Testis (tissue), 2 donors: ENCODE measurements at regions not wholly inside any gene's neighbourhood (a gene's known extent, or its start where the extent isn't known, plus 50 kb on each side); places are given as distances from the start of the nearest gene placed in this dataset.

Experiments
- DNase-seq: peaks from one replicate; pipeline ENCODE4 v3.0.0-alpha.2; 2019
- H3K27ac ChIP-seq, 2 donors: fragments of 200-600 bp; sonication (generic); one replicate each; pipeline ENCODE4 v1.5.1; 2019
- H3K27me3 ChIP-seq: fragments of 200-600 bp; sonication (generic); one replicate; pipeline ENCODE4 v1.5.1; 2019
- H3K36me3 ChIP-seq: fragments of 200-600 bp; sonication (generic); one replicate; pipeline ENCODE4 v1.5.1; 2017; ENCODE audit warnings: low read depth; ENCODE audit errors: missing control alignments
- H3K4me1 ChIP-seq: fragments of 200-600 bp; sonication (generic); one replicate; pipeline ENCODE4 v1.5.1; 2019
- H3K4me3 ChIP-seq, 2 donors: fragments of 200-600 bp; sonication (generic); one replicate each; pipeline ENCODE4 v1.5.1; 2017 to 2019
- H3K9me3 ChIP-seq: fragments of 200-600 bp; sonication (generic); one replicate; pipeline ENCODE4 v1.5.1; 2017
- POLR2A ChIP-seq: fragments of 450-650 bp; IDR thresholded peaks from one replicate; pipeline ENCODE4 v1.6.1; 2017; ENCODE audit warnings: antibody characterized with exemption, mild to moderate bottlenecking, moderate library complexity
- WGBS, 2 donors: methylation state at CpG; one replicate each; pipeline ENCODE4 v1.1.5; 2018; 5-methylcytosine and 5-hydroxymethylcytosine counted together
- intact Hi-C: fragments of 100-400 bp; cut with DNase I; formaldehyde crosslinking; loops from one replicate; pipeline ENCODE4 v1.15.1; 2023; ENCODE audit warnings: low total_unique reads
- TF ChIP-seq, protein P1 (sequence below), 3 experiments: fragments of 450-650 bp in 2 of 3; fragments of 200-600 bp in 1 of 3; sonication (generic) in 1 of 3; IDR thresholded peaks; one replicate each; pipeline ENCODE4 v1.5.1; 2016 to 2019; ENCODE audit warnings: antibody characterized with exemption in 3 of 3, mild to moderate bottlenecking in 2 of 3, moderate library complexity in 1 of 3

DNA sequence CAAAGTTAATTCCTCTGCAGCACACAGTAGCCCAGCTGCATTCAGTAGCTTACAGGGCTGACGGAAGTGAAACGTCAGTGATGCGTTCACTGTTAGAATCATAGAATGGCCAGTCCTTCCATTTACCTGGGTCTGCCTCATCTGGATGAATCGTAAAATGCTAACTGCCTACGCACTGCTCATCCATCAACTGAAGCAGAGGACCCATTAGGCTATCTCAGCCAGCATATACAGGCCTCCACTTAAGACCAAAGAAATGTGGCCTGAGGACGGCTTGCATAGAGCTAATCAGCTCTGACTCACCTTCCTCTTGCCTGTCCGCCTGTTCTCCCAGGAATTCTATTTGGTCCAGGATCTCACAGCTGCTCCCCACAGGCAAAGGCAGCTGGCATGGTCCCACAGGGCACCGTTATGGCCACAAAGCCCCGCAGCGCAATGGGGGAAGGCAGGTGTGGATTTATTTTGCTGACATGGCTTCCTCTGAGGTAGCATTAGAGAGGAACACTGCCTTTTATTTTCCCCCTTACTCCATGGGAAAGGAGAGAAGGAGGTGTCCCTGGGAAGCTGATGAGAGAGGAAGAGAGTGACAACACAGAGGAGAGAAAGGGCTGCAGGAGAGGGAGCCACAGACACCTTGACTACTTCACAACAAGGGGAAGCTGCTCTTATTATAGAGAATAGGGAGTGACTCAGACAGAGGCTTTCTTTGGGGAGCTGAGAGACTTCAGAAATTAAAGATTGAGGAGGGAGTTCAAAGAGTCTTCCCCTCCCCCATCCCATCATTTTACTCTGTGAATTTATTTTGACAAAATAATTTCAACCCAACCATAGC is 177.6 kb downstream of the HHIPL2 start:
- Histone ChIP-seq H3K9me3 (no peaks in the 10 kb centered on the region), H3K4me1 (peaks cover 4% of the 10 kb centered on the region), H3K27ac (no peak overlapping the region), H3K4me3 (no peak overlapping the region), H3K36me3 (no peaks in the 10 kb centered on the region), H3K27me3 (no peaks in the 10 kb centered on the region)
- WGBS, 2 donors: 92% methylated on average over 10 of the region's 10 CpGs
- TF ChIP-seq, protein P1, sequence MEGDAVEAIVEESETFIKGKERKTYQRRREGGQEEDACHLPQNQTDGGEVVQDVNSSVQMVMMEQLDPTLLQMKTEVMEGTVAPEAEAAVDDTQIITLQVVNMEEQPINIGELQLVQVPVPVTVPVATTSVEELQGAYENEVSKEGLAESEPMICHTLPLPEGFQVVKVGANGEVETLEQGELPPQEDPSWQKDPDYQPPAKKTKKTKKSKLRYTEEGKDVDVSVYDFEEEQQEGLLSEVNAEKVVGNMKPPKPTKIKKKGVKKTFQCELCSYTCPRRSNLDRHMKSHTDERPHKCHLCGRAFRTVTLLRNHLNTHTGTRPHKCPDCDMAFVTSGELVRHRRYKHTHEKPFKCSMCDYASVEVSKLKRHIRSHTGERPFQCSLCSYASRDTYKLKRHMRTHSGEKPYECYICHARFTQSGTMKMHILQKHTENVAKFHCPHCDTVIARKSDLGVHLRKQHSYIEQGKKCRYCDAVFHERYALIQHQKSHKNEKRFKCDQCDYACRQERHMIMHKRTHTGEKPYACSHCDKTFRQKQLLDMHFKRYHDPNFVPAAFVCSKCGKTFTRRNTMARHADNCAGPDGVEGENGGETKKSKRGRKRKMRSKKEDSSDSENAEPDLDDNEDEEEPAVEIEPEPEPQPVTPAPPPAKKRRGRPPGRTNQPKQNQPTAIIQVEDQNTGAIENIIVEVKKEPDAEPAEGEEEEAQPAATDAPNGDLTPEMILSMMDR (IDR thresholded peaks at IDR 0.05): no peak
- intact Hi-C loops: no loop called here
- no peak for DNase-seq

DNA sequence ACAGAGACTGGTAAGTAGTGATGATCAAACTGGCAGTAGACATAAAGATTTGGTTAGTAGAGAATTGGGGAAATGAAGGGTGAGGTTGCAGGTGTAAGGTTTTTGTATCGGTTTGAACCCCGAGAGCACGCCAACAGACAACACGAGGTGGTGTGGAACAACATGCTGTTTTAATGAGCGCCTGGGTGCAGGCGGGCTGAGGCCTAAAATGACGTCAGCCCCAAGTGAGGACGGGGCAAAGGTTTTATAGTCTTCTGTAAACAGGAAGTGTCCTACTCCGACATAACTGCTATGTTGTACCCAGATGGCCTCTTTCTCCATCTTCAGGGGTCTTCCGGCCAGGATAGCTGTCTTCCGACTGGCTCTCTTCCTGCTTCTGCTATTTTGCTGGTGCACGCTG is 178.8 kb downstream of the HHIPL2 start:
- Histone ChIP-seq H3K4me3 (no peak overlapping the region), H3K27me3 (no peaks in the 10 kb centered on the region), H3K27ac (no peak overlapping the region), H3K9me3 (no peaks in the 10 kb centered on the region), H3K36me3 (no peaks in the 10 kb centered on the region), H3K4me1 (peaks cover 4% of the 10 kb centered on the region)
- no peak for DNase-seq
- WGBS, 2 donors: 87 to 95% methylated on average over 12 of the region's 12 CpGs
- intact Hi-C loops: no loop called here
- TF ChIP-seq POLR2A: no peak
- TF ChIP-seq, protein P1 (IDR thresholded peaks at IDR 0.05): no peak

DNA sequence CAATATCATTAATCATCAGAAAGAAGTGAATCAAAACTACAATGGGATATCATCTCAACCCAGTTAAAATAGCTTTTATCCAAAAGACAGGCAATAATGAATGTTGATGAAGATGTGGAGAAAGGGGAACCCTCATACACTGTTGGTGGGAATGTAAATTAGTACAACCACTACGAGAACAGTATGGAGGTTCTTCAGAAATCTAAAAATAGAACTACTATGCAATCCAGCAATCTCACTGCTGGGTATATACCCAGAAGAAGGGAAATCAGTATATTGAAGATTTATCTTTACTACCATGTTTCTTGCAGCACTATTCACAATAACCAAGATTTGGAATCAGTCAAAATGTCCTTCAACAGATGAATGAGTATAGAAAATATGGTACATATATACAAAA is 189.8 kb downstream of the HHIPL2 start:
- no peak overlapping the region for H3K4me3 ChIP-seq
- H3K4me1 ChIP-seq: no peaks in the 10 kb centered on the region
- intact Hi-C loops: no loop called here
- WGBS, 2 donors: 0% methylated on average over 1 of the region's 1 CpG
- no peaks in the 10 kb centered on the region for H3K27me3 ChIP-seq
- no peaks in the 10 kb centered on the region for H3K9me3 ChIP-seq
- DNase-seq: no peak
- H3K36me3 ChIP-seq: no peaks in the 10 kb centered on the region
- H3K27ac ChIP-seq: no peak overlapping the region
- TF ChIP-seq, protein P1 (IDR thresholded peaks at IDR 0.05): no peak
- TF ChIP-seq POLR2A: no peak

DNA sequence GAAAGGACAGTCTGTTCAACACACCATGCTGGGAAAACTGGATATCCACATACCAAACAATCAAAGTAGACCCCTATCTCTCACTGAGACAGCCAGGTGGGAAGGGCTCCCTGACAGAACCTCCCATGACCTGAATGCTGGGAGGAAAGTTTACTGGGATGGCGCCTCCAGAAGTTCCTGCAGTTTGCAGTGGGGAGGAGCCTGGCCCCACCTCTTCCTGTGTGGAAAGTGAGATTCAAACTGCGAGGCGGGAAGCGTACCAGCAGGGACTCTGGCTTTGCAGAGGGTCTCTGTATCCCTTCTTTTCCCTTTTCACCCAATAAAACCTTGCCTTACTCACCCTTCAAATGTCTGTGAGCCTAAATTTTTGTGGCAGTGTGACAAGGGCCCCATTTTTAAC is 190.7 kb downstream of the HHIPL2 start:
- no peaks in the 10 kb centered on the region for H3K36me3 ChIP-seq
- intact Hi-C loops: no loop called here
- H3K4me1 ChIP-seq: no peaks in the 10 kb centered on the region
- no peak overlapping the region for H3K27ac ChIP-seq
- no peak for DNase-seq
- no peaks in the 10 kb centered on the region for H3K9me3 ChIP-seq
- no peak for TF ChIP-seq POLR2A
- TF ChIP-seq, protein P1 (IDR thresholded peaks at IDR 0.05): no peak
- H3K27me3 ChIP-seq: no peaks in the 10 kb centered on the region
- no peak overlapping the region for H3K4me3 ChIP-seq
- WGBS, 2 donors: 82 to 84% methylated on average over 4 of the region's 4 CpGs

DNA sequence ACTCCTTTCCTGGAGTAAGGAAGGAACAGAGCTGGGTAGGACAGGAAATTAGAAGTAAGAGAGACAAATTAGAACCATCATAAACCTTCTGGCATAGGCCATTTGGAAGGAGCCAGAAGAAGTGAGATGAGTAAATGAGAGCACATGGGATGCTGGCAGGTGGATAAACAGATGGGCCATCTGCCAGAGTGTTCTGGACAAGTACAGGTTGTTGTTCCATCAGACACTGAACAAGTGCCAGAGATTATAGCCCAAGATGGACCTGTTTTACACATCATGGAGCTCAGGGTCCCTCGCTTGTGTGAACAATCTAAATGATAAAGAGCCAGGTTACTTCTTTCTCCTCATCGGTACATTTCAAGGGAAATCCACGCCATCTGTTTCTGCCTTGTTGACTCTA is 200.3 kb downstream of the HHIPL2 start:
- TF ChIP-seq, protein P1 (IDR thresholded peaks at IDR 0.05): no peak
- TF ChIP-seq POLR2A: no peak
- no peak for DNase-seq
- 91 to 94% methylated on average over 3 of the region's 3 CpGs for WGBS, 2 donors
- H3K27me3 ChIP-seq: no peaks in the 10 kb centered on the region
- intact Hi-C loops: no loop called here
- H3K4me1 ChIP-seq: no peaks in the 10 kb centered on the region
- H3K27ac ChIP-seq: no peak overlapping the region
- no peak overlapping the region for H3K4me3 ChIP-seq
- no peaks in the 10 kb centered on the region for H3K36me3 ChIP-seq
- no peaks in the 10 kb centered on the region for H3K9me3 ChIP-seq
